Fibroblast of skin of left biceps (primary cell): ENCODE measurements at regions not wholly inside any gene's neighbourhood (a gene's known extent, or its start where the extent isn't known, plus 50 kb on each side); places are given as distances from the start of the nearest gene placed in this dataset.

Experiments used
- DNase-seq, 2 experiments: peaks; one replicate each; pipeline ENCODE4 v3.0.0-alpha.2; 2013; ENCODE audit warnings: low read depth in 2 of 2

- no peak for DNase-seq
These were observed 171.8 kb upstream of the GPR26 start for GRCh38 chr10:123494301-123494808.

DNA sequence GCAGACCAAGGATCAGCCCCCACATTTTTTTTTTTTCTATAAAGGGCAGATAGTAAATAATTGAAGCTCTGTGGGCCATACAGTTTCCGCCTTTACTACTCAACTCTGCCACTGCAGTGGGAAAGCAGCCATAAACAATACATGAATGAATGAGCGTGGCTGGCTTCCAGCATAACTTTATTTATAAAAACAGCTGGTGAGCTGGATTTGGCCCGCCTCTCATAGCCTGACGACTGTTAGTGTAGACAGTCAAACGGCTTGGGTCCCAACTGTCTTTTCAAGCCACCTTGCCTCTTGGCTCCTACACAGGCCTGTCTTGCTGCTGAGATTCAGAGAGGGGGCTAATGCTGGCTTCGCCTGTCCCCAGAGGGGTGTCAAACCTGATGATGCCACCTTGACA lies 169.8 kb upstream of the GPR26 start:
- DNase-seq, result no peak

DNA sequence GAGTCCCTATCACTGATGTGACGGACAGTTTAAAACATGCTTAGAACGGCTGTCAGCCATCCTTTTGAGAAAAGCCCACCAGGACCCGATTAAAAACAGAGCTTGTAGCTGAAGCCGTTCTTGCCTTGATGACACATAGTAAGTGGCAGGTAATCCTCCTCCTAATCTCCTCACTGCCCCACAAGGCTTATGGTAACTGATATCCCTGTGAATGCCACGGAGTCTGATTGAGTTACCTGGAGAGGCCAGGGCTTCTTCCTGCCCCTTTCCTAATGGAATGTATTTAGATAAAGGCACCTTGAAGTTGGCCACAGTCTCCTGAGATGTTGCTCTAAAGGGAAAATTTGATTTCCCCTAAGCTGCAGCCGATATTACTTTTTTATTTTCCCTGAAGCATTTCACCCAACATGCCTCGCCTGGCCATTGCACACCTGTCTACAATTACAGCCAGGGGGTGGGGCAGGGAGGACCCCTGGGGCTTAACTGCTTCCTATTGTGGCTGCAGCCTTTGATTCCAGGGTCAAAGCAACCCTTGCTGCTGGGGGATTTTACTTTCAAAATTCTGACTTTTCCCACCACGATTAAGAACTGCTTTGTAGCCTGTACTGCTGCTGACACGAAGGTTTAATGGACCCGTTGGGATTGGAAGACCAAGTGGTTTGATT lies 169.0 kb upstream of the GPR26 start:
- no peak for DNase-seq

GRCh38 chr10:123500110-123500509 lies 166.0 kb upstream of the GPR26 start:
- DNase-seq, result no peak

DNA sequence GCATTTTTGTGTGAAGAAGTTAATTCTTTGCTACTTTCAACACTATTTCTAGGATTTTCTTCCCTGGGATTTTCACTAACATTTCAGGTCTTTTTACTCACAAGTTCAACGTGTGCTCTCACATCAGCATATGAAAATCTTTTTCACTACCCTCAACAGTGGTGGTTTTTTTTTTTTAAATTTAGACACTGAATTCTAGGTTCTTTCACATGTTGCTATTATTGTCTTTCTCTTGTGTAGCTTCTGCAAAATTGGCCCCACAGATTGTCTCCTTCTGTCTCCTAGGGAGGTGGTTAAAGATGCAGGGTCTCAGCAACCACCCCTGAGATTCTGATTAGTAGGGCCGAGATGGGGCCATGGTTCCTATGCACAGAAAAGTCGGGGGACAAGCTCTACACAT lies 165.0 kb upstream of the GPR26 start:
- DNase-seq, result no peak

- no peak for DNase-seq
These were observed 163.2 kb upstream of the GPR26 start for GRCh38 chr10:123502983-123503382.

DNA sequence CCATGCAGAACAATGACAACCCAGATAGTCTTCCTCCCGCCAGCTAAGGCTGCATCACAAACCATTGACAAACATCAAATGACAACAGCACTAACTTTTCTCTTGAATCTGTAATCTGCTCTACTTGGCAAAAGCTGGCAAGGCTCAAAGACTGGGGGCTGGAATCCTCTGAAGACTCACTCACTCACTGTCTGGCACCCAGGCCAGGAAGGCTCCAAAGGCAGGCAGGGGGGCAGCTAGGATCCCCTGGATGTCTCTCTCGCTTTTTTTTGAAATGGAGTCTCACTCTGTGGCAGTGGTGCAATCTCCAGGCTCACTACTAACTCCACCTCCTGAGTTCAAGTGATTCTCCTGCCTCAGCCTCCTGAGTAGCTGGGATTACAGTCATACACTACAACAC lies 159.7 kb upstream of the GPR26 start:
- no peak for DNase-seq

GRCh38 chr10:123507298-123507697 lies 158.9 kb upstream of the GPR26 start:
- DNase-seq, result no peak

DNA sequence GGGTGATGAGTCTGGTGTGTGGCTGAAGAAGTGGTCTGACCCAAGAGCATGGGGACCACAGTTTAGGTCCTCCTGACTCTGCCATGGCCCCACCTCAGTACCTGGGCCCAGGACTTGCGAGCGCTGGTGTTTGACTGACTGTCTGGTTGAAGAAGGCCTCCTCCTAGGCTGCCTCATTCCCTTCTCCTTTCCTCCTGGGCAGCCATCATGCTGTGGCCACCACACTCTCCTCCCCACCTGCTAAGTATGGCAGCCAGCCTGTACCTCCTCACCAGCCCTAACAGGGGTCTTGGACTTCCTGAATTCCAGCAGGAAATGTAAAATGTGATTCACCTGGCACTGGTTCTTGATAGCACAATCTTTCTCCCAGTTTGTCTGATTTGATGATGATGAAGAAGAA lies 156.8 kb upstream of the GPR26 start:
- DNase-seq, result no peak

GRCh38 chr10:123512901-123513775 lies 153.0 kb upstream of the GPR26 start:
- no peak for DNase-seq

GRCh38 chr10:123513870-123514269 lies 152.3 kb upstream of the GPR26 start:
- no peak for DNase-seq

- DNase-seq, result no peak
These were observed 151.2 kb upstream of the GPR26 start for GRCh38 chr10:123514996-123515395.

GRCh38 chr10:123515661-123516060 lies 150.5 kb upstream of the GPR26 start:
- no peak for DNase-seq

DNA sequence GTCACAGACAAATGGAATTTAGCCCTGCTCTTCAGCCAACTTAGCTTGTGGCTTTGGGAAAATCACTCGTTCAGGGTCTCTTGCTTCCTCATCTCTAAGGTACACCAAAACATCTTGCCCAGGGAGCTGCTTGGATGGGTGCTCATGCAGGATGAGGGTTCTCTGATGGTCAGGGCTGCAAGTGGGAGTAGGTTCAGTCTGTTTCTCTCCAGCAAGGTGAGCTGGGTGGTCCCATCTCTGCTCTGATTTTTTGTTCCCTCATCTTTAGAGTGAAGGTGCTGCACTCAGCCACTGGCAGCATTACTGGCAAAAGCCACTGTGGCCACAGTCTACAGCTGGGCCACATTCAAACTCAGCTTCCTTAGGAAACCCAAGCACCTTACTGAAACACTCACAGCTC lies 149.9 kb upstream of the GPR26 start:
- DNase-seq, result no peak

DNA sequence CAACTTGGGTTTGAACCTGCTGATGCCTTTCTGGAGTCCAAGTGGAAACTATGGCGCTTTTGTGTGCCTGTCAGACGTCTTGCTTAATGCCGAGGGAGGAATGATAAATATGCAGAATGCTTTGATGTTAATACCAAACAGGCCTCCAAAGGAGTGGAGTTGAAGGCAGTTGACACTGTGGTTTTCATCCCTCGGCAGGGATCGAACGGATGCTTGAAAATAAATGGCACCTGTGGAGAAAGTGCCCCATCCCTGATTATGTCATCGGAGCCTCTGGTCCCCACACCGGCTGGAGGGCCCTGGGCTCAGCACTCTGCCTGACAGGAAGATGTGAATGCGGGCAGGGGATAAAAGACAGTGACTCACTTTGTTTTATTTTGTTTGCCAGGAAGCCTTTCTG lies 148.7 kb upstream of the GPR26 start:
- no peak for DNase-seq

- no peak for DNase-seq
These were observed 148.3 kb upstream of the GPR26 start for GRCh38 chr10:123517901-123518300.

DNA sequence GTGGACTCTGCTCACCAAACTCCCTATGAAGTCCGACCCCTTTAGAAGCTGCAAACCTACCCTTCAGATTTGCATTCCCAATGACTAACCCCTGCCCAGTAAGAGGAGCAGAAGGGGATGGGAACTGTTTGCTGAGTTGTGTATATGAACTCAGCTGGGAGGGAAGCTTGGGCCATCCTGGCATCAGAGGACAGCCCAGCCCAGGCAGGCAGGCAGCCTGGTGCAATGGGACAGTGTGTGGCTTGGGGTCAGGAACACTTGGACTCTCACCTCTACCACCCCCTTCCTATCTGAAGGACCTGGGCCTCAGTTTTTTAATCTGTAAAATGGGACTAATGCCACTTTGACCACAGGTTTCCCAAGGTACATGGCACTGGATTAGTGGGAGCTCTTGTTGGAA lies 147.4 kb upstream of the GPR26 start:
- no peak for DNase-seq

- no peak for DNase-seq
These were observed 146.3 kb upstream of the GPR26 start for GRCh38 chr10:123519861-123520260.

- DNase-seq, result no peak
These were observed 145.1 kb upstream of the GPR26 start for GRCh38 chr10:123521076-123521475.

GRCh38 chr10:123521556-123521955 lies 144.6 kb upstream of the GPR26 start:
- no peak for DNase-seq

GRCh38 chr10:123522702-123523312 lies 143.3 kb upstream of the GPR26 start:
- no peak for DNase-seq

DNA sequence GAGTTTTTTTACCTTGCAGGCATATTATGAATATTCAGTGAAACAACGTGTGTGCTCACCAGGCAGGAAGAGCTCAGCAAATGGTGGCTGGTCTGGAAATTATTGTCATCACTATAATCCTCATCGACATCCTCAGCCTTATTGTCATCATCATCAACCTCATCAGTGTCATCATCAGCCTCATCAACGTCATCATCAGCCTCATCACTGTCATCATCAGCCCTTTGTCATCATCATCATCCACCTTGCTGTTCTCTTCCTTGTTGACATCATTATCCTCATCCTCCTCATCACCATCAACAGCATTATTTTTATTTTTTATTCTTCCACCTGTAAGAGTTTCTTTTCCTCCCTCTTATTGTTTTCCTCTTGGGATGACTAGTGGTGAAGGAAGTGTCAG lies 142.3 kb upstream of the GPR26 start:
- DNase-seq, result no peak
